Keratinocyte (primary cell): ENCODE measurements at regions not wholly inside any gene's neighbourhood (a gene's known extent, or its start where the extent isn't known, plus 50 kb on each side); places are given as distances from the start of the nearest gene placed in this dataset.

Experiments
- EZH2 ChIP-seq: IDR thresholded peaks from one replicate; pipeline ENCODE4 v1.6.1; 2012; ENCODE audit warnings: inconsistent platforms, mild to moderate bottlenecking, low read length, moderate library complexity
- TF ChIP-seq, protein P1 (sequence below), 3 experiments: IDR thresholded peaks in 1 of 3; conservative IDR thresholded peaks in 1 of 3; optimal IDR thresholded peaks in 1 of 3; 2 replicates in 2 of 3; 3 replicates in 1 of 3; pipeline versions ENCODE3 to v1.5.1; 2011; ENCODE audit warnings: low read length in 3 of 3, mild to moderate bottlenecking in 3 of 3, moderate library complexity in 2 of 3, control low read depth in 1 of 3, inconsistent platforms in 1 of 3; ENCODE audit not compliant: insufficient read depth in 2 of 3; ENCODE audit errors: extremely low read depth in 1 of 3

DNA sequence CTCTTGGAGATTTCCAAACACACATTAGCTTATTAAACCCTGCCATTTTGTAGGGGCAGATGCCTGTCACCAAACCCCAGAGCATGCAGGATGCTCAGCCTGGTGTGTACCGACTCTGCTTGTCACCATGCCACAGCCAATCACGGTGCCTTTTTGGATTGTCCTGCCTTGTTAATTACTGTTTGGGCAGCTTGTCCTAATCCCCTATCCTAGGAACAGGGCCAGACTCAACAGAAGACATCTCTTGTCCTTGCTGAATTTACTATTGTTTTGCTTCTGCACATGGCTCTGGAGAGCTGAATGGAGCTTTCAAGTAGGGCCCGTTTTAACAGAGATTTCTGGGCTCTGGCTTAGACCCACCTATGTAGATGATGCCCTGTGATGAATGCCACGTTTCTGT is 388.5 kb downstream of the AACS start:
- TF ChIP-seq, protein P1, sequence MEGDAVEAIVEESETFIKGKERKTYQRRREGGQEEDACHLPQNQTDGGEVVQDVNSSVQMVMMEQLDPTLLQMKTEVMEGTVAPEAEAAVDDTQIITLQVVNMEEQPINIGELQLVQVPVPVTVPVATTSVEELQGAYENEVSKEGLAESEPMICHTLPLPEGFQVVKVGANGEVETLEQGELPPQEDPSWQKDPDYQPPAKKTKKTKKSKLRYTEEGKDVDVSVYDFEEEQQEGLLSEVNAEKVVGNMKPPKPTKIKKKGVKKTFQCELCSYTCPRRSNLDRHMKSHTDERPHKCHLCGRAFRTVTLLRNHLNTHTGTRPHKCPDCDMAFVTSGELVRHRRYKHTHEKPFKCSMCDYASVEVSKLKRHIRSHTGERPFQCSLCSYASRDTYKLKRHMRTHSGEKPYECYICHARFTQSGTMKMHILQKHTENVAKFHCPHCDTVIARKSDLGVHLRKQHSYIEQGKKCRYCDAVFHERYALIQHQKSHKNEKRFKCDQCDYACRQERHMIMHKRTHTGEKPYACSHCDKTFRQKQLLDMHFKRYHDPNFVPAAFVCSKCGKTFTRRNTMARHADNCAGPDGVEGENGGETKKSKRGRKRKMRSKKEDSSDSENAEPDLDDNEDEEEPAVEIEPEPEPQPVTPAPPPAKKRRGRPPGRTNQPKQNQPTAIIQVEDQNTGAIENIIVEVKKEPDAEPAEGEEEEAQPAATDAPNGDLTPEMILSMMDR (optimal IDR thresholded peaks at IDR 0.05 in 1 of 3, IDR thresholded peaks at IDR 0.05 in 1 of 3, conservative IDR thresholded peaks at IDR 0.05 in 1 of 3; ENCODE audit: extremely low read depth in 1 of 3, insufficient read depth in 2 of 3, low read length in 3 of 3): no peak
- TF ChIP-seq EZH2: no peak
